Neural progenitor cell (in vitro differentiated cells): ENCODE measurements at regions not wholly inside any gene's neighbourhood (a gene's known extent, or its start where the extent isn't known, plus 50 kb on each side); places are given as distances from the start of the nearest gene placed in this dataset.

Experiments used
- CTCF ChIP-seq: fragments of 200-600 bp; sonication (generic); IDR thresholded peaks from 2 replicates; pipeline ENCODE4 v1.5.1; 2017; ENCODE audit warnings: antibody characterized with exemption, mild to moderate bottlenecking
- EZH2 ChIP-seq: fragments of 200-600 bp; sonication (generic); IDR thresholded peaks from 2 replicates; pipeline ENCODE4 v1.6.1; 2017; ENCODE audit warnings: antibody characterized with exemption, mild to moderate bottlenecking, moderate library complexity
- EZH2phosphoT487 ChIP-seq: fragments of 200-600 bp; sonication (generic); IDR thresholded peaks from 2 replicates; pipeline ENCODE4 v1.6.1; 2017; ENCODE audit warnings: antibody characterized with exemption

DNA sequence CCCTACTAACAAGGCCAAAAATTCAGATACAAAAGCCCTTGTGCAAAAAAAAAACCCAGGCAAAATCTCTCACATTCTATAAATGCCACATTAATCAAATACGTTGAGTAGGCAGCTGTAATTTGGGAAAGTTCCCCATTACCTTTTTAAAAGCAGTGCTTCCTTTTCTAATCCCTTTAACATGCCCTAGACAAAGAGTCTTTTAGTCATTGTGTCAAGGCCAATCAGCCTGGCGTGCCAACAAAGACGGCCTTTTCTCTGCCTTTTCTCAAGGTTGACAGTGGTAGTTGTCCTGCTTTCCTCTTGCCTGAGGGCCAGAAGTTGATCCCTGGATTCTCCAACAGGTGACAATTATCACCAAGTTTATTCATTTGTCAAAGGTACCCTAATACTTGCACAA lies 62.5 kb upstream of the METAP2 start:
- no peak for TF ChIP-seq EZH2
- no peak for TF ChIP-seq CTCF
- no peak for TF ChIP-seq EZH2phosphoT487
